ENCODE measurements at regions not wholly inside any gene's neighbourhood (a gene's known extent, or its start where the extent isn't known, plus 50 kb on each side); places are given as distances from the start of the nearest gene placed in this dataset.

DNA sequence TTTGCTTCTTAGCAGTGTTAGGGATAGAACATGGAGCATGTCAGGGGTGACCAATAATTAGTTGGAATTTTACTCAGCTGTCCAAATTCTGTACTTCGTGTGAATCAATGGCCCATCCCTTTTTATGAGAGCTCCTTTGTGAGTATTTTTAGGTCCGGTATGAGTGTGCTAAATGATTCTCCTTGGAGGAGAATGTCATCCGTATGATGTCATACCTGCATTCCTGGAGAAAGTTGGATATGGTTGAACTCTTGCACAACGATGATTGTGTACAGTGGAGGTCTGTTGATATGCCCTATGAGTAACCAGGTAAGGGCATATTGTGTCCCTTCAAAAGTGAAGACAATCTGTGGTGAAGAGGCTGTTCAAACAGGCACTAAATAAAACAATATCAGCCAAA, 400.8 kb downstream of the GXYLT1 start:
- DNase-seq, result no peak

DNA sequence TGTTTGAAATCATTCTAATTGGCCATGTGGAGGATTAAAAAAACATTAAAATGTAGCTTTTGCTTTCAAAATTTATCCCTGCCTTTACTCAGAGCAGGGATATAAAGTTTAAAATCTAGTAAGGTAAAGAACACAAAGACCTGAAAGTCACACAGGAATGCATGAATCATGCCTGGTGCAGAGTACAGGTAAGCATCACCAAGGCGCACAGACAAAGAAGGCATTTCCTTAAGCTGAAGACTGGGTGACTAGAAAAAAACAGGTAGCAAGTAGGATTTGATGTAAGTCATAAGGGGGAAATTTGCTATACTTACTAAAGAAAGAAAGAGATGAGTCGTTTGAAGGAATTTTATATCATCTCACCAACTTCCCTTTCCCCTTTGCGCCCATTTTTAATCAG, 405.6 kb downstream of the GXYLT1 start:
- no peak for DNase-seq

DNA sequence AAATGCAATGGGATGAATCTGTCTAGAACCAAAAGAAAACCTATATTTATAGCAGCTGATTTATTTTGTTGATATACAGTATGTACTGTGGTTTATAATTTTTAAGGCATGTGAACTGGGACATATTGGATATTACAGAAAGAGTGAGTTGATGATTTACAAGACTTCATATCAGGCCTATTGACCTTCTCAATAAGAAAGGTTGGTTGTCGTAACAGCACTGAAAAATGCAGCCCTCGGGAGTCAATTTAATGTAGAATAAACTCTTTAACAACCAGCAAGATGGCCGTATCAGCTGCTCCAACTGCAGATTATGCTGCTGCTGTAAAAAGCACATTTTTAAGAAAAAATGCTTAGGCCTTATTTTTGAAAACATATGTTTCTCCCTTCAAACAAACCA, 407.3 kb downstream of the GXYLT1 start:
- no peak for DNase-seq

DNA sequence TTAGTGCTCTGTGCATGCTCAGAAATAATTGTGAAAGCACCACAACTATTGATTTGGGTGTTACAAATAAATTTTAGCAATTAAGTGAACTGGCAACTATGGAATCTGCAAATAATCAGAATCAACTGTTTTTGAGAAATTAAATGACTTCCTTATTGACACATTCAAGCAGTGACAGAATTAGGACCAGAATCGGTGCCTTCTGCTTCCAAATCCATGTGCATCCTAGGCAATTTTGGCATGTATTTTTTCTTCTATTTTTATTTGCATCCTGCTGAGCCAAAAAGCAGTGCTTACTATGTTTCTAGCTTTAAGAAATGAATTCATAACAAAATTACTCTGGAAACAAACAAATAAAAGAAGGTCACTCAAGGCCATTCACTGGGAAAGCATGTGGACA, 408.2 kb downstream of the GXYLT1 start:
- DNase-seq, result no peak

GRCh38 chr12:41731691-41732090, 413.0 kb downstream of the GXYLT1 start:
- DNase-seq, result no peak

DNA sequence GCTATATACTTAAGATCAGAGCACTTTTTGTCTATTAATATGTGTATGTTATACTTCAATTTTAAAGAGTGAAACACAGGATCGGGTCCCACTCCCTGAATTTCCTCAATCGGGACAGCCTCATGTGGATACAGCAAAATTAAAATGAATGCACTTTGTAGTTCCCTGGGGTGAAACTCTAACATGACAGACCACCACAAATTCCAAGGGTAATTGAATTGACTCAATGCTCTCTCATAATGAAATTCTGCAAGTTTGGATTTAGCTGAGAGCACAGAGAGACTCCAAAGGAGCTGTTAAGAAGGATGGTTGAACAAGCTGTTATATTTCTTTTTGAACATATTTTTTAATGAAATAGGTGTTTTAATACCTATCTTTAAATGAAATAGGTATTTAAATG, 413.6 kb downstream of the GXYLT1 start:
- no peak for DNase-seq

DNA sequence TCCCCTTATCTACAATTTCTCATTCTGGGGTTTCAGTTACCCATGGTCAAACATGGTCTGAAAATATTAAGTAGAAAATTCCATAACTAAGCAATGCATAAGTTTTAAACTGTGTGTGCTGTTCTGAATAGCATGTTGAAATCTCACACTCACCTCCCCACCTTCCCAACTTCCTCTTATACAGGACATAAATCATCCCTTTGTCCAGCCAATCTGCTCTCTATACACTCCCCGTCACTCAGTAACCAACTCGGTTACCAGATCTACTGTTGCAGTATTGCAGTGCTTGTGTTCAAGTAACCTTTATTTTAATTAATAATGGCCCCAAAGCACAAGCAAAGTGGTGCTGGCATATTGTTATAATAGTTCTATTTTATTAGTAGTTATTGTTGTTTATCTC, 420.5 kb downstream of the GXYLT1 start:
- peak; percentile 14 for DNase-seq

- DNase-seq, result no peak
Observed at GRCh38 chr12:41719214-41719613, 425.5 kb downstream of the GXYLT1 start.

- no peak for DNase-seq
Observed at GRCh38 chr12:41715256-41715655, 429.4 kb downstream of the GXYLT1 start.

DNA sequence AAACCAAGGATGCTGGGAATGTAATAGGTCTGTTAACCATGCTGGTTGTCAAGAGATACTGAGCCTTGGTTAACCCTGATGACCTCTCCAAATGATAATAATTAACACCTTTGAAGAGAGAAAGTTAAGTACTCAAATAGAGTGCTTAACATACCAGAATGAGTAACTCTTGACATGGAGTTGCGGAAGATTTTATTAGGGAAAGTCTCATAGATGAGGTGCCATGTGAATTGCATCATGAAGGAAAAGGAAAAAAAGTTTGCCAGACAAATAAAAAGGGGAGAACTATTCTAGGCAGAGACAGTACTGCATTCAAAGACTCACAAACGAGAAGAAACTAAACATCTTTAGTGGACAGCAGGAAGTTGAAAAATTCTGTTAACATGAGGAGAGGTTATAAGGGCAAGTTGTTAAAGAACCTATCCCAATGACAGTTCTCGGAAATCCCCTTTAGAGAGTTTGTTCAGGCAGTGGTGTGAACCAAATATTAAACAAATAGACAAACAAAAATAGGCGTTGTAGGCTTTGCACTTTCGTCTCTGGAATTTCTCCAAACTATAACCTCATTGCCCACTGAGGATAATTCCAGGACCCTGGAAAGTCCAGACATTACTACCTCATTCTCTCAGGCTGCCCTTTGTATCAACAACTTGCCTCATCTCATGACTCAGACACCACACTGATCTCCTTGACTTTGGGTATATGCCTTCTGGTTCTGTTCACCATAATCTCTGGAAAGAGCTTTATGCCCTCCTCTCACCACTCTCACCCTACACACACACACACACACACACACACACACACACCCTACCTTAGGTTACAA, 435.0 kb downstream of the GXYLT1 start:
- DNase-seq, result no peak

GRCh38 chr12:41709012-41709411, 435.7 kb downstream of the GXYLT1 start:
- no peak for DNase-seq

GRCh38 chr12:41706376-41706775, 438.3 kb downstream of the GXYLT1 start:
- no peak for DNase-seq

DNA sequence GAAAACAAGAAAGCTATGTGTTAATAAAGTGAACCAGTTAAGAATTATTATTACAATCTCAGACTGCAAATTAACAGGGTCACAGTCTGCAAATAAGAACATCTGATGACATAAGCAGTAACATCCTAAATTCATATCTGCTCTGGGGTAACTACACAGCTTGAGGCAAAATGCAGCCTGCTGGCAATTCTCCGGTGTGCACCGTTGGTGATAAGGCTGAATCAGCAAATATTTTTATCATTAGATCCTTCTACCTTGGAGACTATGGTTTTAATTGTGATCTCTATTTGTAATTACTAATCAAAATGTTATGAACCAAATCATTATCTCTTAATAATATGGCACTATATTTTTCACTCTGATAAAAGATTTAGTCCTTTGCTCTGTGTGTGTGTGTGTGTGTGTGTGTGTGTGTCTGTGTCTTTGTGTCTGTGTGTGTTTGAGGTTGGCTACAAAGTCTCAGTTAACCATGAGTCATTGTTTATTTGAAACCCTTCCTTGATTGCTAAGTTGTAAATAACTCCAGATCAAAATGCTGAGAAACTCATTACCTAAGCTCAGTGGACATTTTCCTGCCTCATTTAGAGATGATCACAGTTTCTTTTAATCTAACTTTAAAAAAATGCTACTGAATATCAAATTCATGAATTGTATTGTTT, 442.6 kb downstream of the GXYLT1 start:
- no peak for DNase-seq

- no peak for DNase-seq
Observed at GRCh38 chr12:41700940-41701339, 443.7 kb downstream of the GXYLT1 start.

DNA sequence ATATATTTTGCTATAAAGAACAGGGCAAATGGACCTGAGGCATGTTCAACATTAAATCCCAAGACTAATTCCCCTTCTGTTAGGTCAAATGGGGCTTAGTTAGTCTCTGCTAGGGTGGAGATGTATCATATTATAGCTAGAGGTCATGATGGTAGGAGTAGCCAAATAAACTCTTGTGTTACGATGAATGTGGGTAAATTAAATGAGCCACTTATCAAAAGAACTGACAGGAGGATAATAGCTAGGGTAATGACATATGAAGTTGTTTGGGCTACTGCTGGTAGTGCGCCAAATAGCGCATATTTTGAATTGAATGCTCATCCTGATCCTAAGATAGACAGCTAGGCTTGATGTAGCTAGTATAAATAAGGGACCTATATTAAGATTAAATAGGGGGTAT, 445.0 kb downstream of the GXYLT1 start:
- peak; percentile 80 for DNase-seq

DNA sequence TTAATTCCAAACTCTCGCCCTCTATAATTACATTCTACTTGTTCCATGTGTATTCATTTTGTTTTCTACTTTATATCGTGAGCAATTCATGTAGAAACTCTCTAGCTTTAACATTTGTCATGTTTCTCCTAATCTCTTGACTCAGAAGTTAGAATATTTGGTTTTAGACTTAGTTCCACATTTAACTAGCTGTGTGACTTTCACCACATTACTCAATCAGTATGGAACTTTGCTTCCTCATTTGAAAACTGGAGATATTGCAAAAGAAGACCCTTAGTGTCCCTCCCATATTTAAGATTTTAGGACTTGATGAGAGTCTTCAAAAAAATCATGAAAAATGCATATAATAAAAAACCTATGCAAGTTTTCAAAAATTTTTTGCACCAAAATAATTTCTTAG, 447.5 kb downstream of the GXYLT1 start:
- DNase-seq, result no peak

DNA sequence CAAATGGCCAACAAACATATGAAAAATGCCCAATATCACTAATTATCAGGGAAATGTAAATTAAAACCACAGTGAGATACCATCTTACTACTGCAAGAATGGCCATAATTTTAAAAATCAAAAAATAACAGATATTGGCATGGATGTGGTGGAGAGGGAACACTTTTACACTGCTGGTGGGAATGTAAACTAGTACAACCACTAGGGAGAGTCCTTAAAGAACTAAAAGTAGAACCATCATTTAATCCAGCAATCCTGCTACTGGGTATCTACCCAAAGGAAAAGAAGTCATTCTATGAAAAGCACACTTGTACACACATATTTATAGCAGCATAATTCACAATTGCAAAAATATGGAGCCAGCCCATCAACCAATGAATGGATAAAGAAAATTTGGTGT, 459.7 kb downstream of the GXYLT1 start:
- peak; percentile 34 for DNase-seq

- DNase-seq, result no peak
Observed at GRCh38 chr12:41683513-41684240, 461.0 kb downstream of the GXYLT1 start.

DNA sequence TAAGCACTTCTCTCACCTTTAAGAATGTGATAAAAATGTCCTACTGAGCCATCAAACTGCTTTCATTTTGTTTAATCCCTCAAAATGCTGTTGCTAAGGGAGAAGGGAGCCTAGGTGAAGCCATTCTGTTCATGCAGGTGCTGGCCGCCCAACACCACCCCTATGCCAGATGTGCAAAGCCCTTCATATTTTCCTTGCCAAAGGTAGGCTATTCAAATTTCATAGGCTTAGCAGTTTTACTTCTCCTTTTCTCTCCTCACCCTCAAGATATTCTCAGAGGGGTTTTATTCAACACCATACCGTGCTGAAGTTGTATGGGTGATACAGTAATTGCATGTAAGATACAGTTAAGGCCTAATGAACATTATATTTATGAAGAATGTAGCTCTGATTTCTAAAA, 461.7 kb downstream of the GXYLT1 start:
- no peak for DNase-seq

DNA sequence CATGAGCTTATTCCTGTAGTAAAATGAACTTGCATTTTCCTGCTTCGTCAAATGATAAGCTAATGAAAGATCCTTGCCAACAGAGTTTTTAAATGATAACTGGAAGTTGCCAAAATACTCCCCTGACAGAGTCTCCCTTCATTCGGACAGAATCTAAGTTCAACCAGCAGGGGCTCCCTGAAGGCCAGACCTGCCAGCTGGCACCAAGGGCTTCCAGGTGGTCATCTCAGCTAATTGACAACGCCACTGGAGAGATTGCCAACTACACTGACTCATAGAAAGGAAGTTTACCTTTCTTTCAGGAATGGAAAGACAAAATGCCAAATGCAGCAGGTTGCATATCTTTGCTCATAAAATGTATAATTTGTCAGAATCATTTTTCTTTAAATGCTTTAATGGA, 462.8 kb downstream of the GXYLT1 start:
- peak; percentile 84 for DNase-seq

DNA sequence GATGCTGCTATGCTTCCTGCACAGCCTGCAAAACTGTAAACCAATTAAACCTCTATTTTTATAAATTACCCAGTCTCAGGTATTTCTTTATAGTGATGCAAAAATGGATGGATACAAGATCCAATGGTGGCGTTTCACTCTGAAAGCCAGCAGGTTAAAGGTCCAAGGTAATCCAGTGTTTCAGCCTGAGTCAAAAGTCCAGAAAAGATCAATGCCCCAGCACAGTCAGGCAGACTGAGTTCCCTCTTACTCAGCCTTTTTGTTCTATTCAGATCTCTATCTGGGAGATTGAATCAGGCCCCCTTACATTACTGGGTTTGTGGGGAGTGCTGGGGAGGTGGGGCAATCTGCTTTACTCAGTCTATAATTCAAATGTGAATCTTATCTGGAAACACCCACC, 464.5 kb downstream of the GXYLT1 start:
- no peak for DNase-seq

DNA sequence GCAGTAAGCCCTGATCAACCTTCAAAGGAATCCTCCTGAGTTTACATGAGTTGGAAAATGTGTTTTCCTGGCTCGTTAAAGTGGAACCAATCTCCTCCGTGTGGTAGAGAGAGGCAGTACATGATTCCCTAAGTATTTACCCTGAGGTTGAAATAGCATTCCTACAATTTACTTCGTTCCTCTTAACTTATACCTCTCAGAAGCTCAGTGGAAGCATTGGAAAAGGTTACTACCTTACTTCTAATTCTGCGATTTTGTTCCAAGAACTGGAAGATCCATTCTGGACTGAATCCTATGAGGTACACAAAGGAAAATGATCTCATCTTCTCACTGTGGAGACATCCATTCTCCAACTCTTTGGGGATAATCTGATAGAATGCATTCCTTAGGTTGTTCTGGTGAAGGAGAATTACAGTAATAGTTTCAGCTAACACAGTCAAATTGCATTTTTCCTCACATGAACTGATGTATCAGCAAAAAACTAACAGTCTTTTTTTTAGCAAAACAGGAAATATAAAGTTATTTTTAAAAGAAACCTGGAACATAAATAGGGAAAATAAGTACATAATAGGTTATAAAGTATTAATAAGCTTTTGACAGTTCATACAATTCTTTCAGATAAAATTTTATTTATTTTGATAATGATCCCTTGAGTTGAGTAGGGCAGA, 475.6 kb downstream of the PDZRN4 start:
- peak; percentile 64 for DNase-seq

DNA sequence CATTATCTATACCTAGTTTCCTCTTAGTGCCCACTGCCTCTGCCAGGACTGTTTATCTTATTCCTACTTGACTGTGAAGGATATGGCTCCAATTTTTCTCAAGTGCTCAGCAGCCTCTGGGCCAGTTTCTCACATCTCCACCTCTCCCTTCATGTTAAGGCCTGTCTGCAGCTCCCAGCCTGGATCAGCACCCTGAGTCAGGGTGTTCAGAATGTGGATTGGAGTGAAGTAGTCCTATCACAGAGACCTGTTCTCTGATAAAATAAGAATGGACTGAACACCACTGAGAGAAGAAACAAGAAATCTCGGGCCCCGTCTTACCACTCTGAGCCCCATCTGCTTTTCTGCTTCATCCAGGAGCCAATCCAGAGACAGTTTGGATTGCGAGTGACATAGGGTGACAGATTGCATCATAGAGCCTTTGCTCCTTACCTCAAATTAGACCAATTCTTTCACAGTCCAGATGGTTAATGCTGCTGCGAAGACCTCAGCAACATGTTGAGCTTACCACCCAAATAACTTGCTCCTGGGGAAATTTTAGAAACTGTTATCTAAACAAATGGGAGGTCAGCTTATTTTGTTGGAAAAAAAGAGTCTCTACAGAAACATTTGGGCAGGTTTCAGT, 473.1 kb downstream of the PDZRN4 start:
- DNase-seq, result no peak
